C4-2B (cell line): ENCODE measurements at regions not wholly inside any gene's neighbourhood (a gene's known extent, or its start where the extent isn't known, plus 50 kb on each side); places are given as distances from the start of the nearest gene placed in this dataset.

Experiments
- CTCF ChIP-seq: fragments of 450-650 bp; conservative IDR thresholded peaks from 2 replicates; pipeline ENCODE4 v1.5.1; 2017; ENCODE audit warnings: mild to moderate bottlenecking
- ZFX ChIP-seq: fragments of 450-650 bp; IDR thresholded peaks from 2 replicates; pipeline ENCODE4 v1.6.1; 2017

DNA sequence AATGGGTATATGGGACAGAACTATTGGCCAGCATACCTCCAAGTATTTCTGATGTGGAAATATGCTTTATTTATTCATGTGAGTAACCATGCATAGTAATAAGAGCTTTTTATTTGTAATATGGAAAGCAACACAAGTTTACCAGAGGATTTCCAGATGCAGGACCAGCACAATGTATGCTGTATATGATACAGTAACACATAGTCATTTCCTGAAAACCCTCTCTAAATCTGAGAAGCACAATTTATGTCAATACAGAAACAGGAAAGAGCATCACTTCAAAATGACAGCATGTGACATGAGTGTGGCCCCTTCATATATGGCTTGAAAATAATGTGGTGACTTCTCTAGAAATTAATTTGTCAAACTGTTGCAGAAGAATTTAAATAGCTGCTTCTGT, 1134.7 kb upstream of the ADGRL2 start:
- TF ChIP-seq CTCF = no peak
- TF ChIP-seq ZFX = no peak
